ENCODE measurements at regions not wholly inside any gene's neighbourhood (a gene's known extent, or its start where the extent isn't known, plus 50 kb on each side); places are given as distances from the start of the nearest gene placed in this dataset.

- no peak for TF ChIP-seq FOSL2 (IDR thresholded peaks at IDR 0.05)
- TF ChIP-seq FOSL2 (CRISPR knock-in tag; IDR thresholded peaks at IDR 0.05): no peak
- TF ChIP-seq POLR2A (IDR thresholded peaks at IDR 0.05; ENCODE audit: low read length): no peak
- TF ChIP-seq RAD21 (conservative IDR thresholded peaks at IDR 0.05 in 1 of 2, IDR thresholded peaks at IDR 0.05 in 1 of 2): no peak
- TF ChIP-seq ZNF302 (CRISPR knock-in tag; IDR thresholded peaks at IDR 0.05): no peak
- TF ChIP-seq CTCF (IDR thresholded peaks at IDR 0.05): no peak
- TF ChIP-seq EP300 (IDR thresholded peaks at IDR 0.05): no peak
- TF ChIP-seq ELK1 (IDR thresholded peaks at IDR 0.05; ENCODE audit: low read depth, low read length): no peak
- TF ChIP-seq HMGXB4 (CRISPR knock-in tag; IDR thresholded peaks at IDR 0.05; ENCODE audit: borderline replicate concordance): no peak
- no peak for TF ChIP-seq BHLHE40 (IDR thresholded peaks at IDR 0.05; ENCODE audit: low read depth, low read length)
- no peak for TF ChIP-seq NPAS2 (CRISPR knock-in tag; IDR thresholded peaks at IDR 0.05; ENCODE audit: borderline replicate concordance)
- TF ChIP-seq REST (IDR thresholded peaks at IDR 0.05): no peak
Measured at GRCh38 chr12:24500421-24500820, 448.5 kb downstream of the BCAT1 start.
